ENCODE measurements at regions not wholly inside any gene's neighbourhood (a gene's known extent, or its start where the extent isn't known, plus 50 kb on each side); places are given as distances from the start of the nearest gene placed in this dataset.

GRCh38 chr2:13537771-13538349 is 821.1 kb downstream of the TRIB2 start:
- DNase-seq (ENCODE audit: low spot score), result no peak
- TF ChIP-seq CTCF (IDR thresholded peaks at IDR 0.05; ENCODE audit: extremely low read depth, missing control alignments), result no peak

- TF ChIP-seq CTCF (IDR thresholded peaks at IDR 0.05; ENCODE audit: extremely low read depth, missing control alignments), result no peak
- DNase-seq (ENCODE audit: low spot score), result no peak
Observed at GRCh38 chr2:13539296-13539695, 822.6 kb downstream of the TRIB2 start.

- no peak for TF ChIP-seq CTCF (IDR thresholded peaks at IDR 0.05; ENCODE audit: extremely low read depth, missing control alignments)
Observed at GRCh38 chr2:13542061-13542460, 825.3 kb downstream of the TRIB2 start.

GRCh38 chr2:13542642-13543041 is 825.9 kb downstream of the TRIB2 start:
- no peak for TF ChIP-seq CTCF (IDR thresholded peaks at IDR 0.05; ENCODE audit: extremely low read depth, missing control alignments)

More at GRCh38 chr2:13542061-13542460, 825.3 kb downstream of the TRIB2 start:
- DNase-seq (ENCODE audit: low spot score), result no peak

GRCh38 chr2:13543550-13543949 is 826.8 kb downstream of the TRIB2 start:
- DNase-seq (ENCODE audit: low spot score), result no peak
- TF ChIP-seq CTCF (IDR thresholded peaks at IDR 0.05; ENCODE audit: extremely low read depth, missing control alignments), result no peak

More at GRCh38 chr2:13542642-13543041, 825.9 kb downstream of the TRIB2 start:
- no peak for DNase-seq (ENCODE audit: low spot score)

- no peak for DNase-seq (ENCODE audit: low spot score)
- TF ChIP-seq CTCF (IDR thresholded peaks at IDR 0.05; ENCODE audit: extremely low read depth, missing control alignments), result no peak
Observed at GRCh38 chr2:13545320-13545719, 828.6 kb downstream of the TRIB2 start.

GRCh38 chr2:13546131-13546530 is 829.4 kb downstream of the TRIB2 start:
- TF ChIP-seq CTCF (IDR thresholded peaks at IDR 0.05; ENCODE audit: extremely low read depth, missing control alignments), result no peak
- no peak for DNase-seq (ENCODE audit: low spot score)

All from GM20000 (cell line).